Fibroblast of upper back skin (primary cell): ENCODE measurements at regions not wholly inside any gene's neighbourhood (a gene's known extent, or its start where the extent isn't known, plus 50 kb on each side); places are given as distances from the start of the nearest gene placed in this dataset.
A peak's percentile ranks its signal among the peaks of the same experiment; 100 is the strongest.

Experiments
- DNase-seq: peaks from one replicate; pipeline ENCODE4 v3.0.0-alpha.2; 2013

DNA sequence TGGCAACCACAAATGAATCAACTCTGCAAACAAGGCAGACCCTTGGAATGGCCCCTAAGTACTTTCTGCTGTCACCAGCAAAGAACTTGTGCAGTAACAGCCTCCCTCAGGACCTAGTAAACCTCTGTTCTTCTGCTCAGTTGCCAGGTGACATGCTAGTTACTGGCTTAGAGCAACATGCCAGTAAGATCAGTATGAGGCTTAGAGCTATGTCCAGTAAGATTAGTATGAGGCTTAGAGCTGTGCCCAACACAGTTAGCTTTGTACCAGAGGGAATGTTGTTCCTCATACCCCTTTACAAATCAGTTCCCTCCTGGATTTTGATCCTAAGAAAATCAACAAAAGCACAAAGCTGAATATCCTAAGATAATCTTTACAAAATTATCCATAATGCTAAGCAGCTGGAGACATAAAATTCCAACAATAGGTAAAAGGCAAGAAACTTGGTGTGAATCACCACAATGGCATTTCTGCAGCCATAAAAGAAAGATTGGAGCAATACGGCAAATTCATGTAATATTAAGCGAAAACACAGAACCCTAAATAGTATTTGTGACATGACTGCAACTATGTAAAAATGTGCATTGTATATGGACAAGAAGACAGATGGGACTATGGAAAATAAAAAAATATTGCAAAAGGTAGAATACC is 107.3 kb upstream of the LPP start:
- DNase-seq = peak; percentile 71

GRCh38 chr3:188047536-188047935 is 106.4 kb upstream of the LPP start:
- DNase-seq = no peak

GRCh38 chr3:188049606-188050530 is 104.1 kb upstream of the LPP start:
- no peak for DNase-seq

- DNase-seq = no peak
Observed at GRCh38 chr3:188051801-188052168, 102.2 kb upstream of the LPP start.

DNA sequence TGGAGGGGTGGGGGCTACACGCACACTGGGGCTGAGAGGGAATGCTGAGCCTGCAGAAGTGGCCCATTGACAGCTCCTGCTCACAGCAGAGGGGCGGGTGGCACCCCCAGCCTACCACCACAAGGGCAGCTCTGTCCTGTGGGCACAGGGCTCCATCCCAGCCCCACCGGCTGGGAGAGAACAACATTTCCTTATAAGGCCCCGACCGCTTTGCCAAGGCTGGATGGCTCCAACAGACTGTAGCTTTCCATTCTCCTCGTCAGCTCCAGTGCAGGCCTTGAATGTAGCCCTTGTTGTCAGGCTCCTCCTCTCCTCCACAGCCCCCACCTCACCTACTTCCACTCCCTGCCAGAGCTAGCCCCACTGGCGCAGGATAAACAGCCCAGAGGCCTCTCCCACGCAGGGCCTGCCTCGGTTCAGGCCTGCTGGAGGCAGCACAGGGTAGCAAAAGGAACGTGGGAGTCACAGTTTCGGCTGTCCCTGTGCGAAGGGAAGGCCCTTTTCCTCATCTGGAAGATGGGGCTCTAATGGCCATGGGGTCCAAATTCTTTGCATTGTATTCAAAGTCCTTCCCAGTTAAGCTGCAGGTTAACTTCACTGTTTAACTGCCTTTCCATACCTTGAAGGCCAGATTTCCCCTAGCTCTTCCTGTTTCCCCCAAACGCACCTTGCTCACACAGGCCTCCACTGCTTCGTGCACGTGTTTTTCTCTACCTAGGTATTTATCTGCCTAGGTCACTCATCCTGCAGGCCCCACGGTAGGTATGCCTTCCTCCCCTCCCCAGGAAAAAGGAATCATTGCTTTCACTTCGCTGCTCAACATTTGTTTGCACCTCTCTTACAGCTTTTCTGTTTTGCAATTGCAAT is 101.6 kb upstream of the LPP start:
- no peak for DNase-seq

- DNase-seq = no peak
Observed at GRCh38 chr3:188053036-188053340, 101.0 kb upstream of the LPP start.

GRCh38 chr3:188053710-188054380 is 100.1 kb upstream of the LPP start:
- peak; percentile 40 for DNase-seq

DNA sequence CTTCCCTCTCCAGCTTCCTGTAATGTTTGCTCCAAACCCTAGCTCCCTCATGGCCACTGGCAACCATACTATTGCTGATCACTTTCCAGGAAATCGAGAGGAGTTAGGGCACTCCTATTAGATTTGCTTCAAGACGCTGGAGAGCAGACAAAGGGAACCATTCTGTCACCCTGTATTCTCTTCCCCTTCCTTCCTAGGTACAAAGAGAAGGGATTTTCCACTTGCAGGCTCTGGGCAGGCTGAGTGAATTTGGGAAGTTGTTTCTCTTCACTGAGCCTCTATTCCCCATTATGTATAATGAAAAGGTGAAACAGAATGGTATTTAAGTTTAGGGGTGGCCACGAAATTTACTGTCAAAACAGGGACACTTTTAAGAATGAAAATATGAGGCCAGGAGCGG is 99.4 kb upstream of the LPP start:
- DNase-seq = no peak

DNA sequence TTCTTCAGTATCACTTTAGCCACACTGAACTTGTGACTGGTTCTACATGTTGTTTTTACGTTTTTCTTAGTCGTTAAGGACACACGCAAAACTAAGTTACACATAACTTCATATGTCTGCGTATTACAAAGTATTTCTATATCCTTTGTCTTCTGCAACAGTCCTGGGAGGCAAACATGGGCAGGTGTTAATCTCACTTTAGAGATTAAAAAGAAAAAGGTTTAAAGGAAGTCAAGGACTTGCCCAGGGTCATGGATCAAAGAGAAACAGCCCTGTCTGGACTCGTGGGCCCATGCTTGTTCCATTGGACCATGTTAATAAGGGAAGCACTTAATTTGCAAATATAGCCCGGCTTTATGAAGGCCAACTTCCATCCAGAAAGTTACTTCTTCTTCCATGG is 98.6 kb upstream of the LPP start:
- no peak for DNase-seq

GRCh38 chr3:188057124-188057523 is 96.8 kb upstream of the LPP start:
- no peak for DNase-seq

DNA sequence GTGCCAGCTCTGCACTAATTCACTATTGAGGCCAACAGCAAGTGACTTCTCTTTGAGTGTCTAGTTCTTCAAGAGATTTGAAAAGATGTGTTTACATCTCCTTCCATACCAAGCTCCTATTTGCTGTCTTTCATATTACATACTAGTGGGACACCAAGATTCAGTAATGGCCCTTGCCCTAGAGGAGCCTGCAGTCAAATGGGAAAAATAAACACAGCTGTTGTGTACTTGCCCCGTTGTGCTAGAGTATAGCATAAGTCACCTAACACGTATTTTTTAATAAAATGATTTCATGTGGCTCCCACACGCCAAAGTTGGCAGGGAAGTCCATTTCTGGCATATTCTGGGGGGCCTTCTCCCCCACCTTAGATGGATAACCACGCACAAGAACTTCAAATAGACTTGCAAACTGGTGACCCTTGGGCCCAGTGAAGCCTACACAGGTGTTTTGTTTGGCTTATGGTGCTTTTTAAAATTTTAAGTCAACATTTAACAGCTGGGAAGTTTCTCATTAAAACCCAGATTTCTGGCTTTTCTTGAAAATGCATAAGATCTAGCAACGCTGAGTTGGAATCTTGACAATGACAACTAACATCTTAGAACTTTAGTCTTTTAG is 95.3 kb upstream of the LPP start:
- no peak for DNase-seq

GRCh38 chr3:188059351-188059750 is 94.6 kb upstream of the LPP start:
- DNase-seq = no peak

DNA sequence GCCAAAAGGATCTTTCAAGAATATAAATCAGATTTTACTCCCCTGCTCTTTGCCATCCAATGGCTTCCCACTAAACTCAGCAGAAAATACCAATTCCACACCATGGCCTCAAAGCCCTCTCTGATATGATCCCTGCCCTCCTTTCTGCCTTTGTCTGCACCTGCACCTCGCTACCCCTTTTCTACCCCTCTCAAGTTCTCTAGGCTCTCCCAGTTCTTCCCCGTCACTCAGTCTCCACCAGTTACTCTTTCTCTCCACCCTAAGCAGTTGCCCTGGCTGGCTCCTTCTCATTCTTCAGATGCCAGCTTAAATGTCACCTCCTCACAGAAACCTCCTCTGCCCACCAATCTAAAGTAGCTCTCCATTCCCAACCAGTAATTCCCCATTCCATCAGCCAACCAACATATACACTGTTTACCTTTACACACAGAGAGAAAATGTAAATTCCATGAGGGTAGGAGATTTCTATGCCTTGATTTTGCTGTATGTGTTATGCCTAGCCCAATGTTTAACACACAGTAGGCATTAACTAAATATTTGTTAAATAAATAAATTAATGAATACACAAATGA is 93.6 kb upstream of the LPP start:
- DNase-seq = no peak

DNA sequence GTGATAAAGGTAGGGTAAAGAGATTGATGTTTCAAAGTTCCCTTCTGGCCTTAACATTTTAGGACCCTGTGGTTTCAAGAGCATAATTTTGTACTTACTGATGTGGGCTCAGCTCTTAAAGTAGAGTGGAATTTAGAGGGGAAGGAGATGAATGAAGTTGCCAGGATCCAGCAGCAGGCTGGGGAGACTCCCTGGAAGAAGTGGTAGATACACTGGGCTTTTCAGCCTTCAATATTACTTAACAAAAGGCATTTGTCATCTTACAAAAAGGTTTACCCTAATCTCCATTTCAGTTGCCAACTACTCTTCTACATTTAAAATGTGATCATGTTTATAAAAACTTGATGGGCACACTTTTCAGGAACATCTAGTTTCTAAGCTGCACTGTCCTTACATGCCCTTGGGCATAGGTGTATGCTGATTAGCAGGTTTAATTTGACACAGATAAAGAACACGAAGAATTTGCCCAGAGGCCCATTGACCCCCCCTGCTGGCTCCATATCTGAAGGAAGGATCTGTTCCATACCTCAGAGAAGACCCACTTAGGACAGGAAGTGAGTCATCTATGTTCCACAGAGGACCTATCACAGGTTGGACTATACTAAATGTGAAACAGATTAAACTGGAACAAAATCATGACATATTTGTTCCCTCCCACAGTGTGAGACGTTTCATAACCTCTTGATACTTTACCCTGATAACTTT is 93.0 kb upstream of the LPP start:
- peak; percentile 83 for DNase-seq

- DNase-seq = no peak
Observed at GRCh38 chr3:188062216-188062615, 91.7 kb upstream of the LPP start.

DNA sequence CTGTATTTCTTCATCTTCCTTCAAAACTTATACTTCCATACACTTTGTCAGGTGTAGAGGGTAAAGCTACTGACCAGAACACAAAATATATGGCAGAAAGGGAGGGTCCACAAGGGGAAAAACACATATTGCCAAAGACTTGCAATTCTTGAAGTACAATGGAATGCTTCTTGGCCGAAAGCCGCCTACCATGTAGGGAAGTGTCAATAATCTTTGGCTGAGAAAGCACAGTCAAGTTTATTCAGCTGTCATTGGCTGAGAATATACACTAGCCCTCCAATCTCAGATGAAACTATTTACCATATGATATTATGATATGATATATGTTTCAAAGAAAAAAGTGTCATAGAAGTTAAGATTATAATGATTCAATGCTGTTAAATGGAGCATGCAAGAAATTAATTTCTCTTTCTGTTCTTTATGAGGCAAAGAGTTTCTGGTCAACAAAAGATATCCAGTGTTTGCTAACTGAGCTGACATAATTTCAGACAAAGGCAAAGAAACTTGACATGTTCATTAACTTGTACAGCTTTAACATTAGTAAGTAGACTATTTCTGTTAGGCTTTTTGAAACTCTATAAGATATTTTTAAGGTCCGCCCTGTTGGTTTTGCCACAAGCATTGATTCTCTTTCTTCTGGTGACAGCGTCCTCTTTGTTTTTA is 89.0 kb upstream of the LPP start:
- DNase-seq = peak; percentile 39

GRCh38 chr3:188066141-188066540 is 87.8 kb upstream of the LPP start:
- no peak for DNase-seq

DNA sequence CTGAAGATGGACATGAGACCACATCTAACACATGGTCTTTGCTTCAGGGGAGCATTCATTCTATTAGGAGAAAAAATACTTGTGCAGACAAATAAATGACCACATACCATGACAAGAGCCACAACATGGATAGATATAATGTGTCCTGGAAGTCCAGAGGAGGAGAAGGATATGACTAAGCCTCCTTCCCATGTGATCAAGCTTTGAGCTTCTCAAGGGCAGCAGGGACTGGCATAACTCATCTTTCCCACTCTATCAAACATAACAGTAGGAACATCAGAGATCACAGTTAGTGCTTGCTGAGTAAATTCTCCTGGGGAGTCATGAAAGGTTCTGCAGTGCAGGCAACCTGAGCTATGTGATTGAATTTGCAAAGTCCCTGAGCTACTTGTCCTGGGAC is 86.0 kb upstream of the LPP start:
- DNase-seq = peak; percentile 74

- no peak for DNase-seq
Observed at GRCh38 chr3:188068342-188068741, 85.6 kb upstream of the LPP start.

GRCh38 chr3:188071636-188072035 is 82.3 kb upstream of the LPP start:
- DNase-seq = peak; percentile 86

DNA sequence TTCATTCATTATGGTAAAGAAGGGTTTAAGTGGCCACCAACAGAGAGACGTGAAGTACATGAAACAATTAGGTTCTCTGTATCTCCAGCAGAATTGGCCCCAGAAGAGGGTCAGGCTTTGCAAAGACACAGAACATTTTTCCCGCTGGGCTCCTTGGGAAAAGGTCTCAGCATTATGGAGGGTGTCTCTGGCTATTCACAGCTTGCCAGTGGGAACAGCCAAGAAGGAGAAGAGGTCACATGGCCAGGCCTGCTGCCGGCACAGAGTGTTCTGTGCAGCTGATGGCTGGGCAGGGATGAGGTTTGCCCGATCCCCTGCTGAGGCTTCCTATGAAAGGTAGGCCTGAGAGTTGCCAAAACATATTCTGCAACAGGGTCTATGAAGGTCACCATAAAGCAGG is 77.8 kb upstream of the LPP start:
- DNase-seq = no peak
